ENCODE measurements at regions not wholly inside any gene's neighbourhood (a gene's known extent, or its start where the extent isn't known, plus 50 kb on each side); places are given as distances from the start of the nearest gene placed in this dataset.
"Not testable (repeated sequence)": the region's sequence is repeated elsewhere in the genome, so short reads cannot be mapped to it uniquely, and the experiment has no call there.

- DNase-seq (ENCODE audit: low read depth), result no peak
Measured at GRCh38 chr6:103313432-103313831, 1546.3 kb downstream of the HACE1 start.

DNA sequence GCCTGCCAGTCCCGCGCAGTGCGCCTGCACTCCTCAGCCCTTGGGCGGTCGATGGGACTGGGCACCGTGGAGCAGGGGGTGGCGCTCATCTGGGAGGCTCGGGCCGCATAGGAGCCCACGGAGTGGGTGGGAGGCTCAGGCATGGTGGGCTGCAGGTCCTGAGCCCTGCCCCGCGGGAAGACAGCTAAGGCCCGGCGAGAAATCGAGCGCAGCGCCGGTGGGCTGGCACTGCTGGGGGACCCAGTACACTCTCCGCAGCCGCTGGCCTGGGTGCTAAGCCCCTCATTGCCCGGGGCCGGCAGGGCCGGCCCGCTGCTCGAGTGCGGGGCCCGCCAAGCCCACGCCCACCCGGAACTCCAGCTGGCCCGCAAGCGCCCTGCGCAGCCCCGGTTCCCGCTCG is 1565.3 kb downstream of the HACE1 start:
- not testable (repeated sequence) for DNase-seq (ENCODE audit: low read depth)

DNA sequence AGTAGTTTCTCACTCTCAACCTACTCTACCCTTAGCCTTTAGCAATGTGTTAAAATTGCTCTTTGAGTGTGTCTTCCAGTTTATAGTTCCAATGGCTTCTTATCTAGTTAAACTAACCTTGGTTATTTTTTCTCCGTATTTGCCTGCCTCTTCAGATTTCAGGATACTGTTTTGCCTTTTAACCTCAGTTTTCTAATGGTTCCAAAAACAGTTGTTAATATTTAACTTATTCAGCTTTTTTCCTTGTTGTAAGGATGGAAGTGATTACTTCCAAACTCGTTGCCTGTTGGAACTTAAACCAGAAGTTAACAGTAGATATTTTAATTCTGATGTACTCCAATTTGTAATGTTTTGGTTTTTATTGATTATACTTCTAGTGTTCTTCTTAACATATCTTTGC is 1574.9 kb downstream of the HACE1 start:
- DNase-seq (ENCODE audit: low read depth), result no peak

DNA sequence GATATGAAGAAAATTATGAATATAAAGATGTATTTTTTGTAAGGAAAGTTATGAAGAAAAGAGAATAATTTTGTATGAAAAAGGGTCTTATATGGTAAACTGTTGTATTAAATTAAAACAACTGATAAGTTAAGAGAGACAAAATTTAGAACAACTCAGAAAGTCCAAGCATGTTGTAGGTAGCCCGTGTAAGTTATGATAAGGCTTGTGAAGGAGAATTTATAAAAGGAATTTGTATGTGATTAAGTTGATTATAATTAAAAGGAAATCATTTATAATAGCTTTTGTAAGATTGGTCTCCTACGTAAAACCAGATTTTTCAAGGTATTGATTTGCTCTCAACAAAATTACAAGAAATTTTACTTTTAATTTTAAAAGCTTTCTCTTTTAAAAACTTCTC is 1579.3 kb downstream of the HACE1 start:
- DNase-seq (ENCODE audit: low read depth), result no peak

DNA sequence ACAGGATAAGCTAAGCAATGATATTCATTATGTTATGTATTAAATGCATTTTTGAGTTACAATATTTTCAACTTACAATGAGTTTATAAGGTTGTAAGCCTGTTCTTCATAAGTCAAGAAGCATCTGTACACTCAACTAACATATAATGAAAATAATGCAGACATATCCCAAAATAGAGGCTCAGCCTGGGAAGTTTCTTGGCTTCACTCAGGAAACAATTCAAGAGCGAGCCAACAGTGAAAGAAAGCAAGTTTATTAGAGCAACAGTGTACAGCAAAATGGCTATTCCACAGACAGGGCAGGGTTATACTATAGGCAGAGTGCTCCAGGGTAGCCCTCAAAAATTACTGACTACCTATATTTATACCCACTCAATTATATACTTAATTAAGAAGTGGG is 1581.8 kb downstream of the HACE1 start:
- DNase-seq (ENCODE audit: low read depth), result no peak

DNA sequence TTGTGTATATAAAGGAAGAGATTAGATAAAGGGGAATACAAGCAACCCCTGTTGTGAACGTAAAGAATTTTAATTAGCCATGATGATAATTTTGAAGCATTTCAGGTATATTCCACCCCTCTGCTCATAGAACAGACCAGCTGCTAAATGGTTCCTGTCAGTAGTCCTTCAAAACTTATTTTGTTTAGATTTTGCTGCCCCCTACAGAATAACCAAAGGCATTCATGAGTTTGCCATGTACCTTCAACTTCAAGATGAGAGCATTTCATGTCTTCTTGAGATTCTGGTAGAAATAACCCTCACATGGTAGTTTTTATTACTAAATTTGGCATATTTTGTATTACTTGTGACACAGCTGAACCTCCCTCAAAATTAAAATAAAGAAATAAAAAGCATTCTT is 1586.7 kb downstream of the HACE1 start:
- no peak for DNase-seq (ENCODE audit: low read depth)

DNA sequence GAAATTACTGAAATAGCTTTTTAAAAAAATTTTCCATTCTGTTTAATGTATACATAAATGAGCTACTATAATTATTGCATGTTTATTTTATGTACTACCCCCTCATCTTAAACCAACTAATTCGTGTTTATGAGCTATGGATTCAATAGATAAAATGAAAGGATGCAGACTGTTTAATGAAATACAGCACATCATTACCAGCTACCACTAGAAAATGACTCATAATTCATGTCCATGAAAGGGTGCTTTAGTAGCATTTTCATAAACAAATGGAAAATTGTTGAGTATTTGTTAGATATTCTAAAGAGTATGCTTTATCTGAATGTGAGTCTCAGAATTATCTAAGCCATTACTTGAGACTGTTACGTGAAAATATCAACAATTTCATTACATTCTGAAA is 1590.1 kb downstream of the HACE1 start:
- DNase-seq (ENCODE audit: low read depth), result no peak

- no peak for DNase-seq (ENCODE audit: low read depth)
Measured at GRCh38 chr6:103268335-103268734, 1591.4 kb downstream of the HACE1 start.

GRCh38 chr6:103264020-103264419 is 1595.7 kb downstream of the HACE1 start:
- DNase-seq (ENCODE audit: low read depth), result no peak

- no peak for DNase-seq (ENCODE audit: low read depth)
Measured at GRCh38 chr6:103255132-103255531, 1604.6 kb downstream of the HACE1 start.

DNA sequence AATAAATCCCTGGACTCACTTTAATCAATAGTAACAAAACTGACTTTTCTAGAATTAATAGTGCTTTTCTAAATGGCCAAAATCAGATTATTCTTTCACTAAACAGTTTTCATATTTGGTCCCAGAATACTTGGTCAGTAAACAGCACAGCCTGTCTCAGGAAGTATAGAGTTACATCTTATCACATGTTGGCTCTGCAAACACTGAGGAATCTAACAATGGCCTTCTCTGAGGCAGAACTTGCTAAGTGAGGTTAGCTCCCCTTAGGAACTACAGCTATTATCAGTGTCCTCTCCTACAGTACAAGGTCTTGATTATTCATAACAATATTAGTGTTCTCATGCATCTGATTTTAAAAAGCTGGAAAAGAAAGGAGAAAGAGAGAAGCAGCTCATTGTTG is 1622.8 kb downstream of the HACE1 start:
- no peak for DNase-seq (ENCODE audit: low read depth)

DNA sequence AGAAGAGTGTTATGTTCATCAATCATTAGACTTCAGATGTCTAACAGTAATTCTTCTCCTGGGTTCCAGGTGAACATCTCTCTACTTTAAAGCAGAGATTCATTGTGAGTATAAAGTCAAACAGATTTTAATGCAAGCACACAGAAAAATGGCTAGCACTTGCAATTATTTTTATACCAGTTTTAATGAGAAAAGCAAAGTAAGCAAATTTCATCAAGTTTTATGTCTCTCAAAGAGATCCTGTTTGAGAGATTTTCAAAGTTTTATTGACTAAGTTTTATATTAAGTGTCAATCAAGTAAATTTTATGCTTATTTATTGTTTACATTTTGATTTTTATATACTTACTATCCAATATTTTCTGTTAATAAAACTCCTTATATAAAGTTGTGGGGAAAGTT is 1628.5 kb downstream of the HACE1 start:
- DNase-seq (ENCODE audit: low read depth), result no peak

DNA sequence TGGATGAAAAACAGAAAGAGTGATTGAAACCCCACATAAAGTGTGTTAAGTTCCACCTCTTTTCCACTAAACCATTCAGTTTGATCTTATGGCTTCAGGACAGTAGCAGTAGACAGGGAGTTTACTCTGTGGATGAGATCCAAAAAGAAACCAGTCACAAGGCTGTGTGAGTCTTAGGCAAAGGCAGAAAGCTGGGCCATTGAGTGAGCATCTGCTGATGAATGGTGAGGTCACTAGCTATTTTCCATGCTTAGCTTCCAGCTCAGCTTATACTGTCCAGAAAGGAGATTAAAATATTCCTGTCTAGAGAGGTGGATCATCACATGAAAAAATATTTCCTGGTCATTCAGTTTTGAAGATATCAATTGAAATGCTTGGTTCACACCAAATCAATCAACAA is 1643.9 kb downstream of the HACE1 start:
- no peak for DNase-seq (ENCODE audit: low read depth)

GRCh38 chr6:103210686-103211085 is 1649.0 kb downstream of the HACE1 start:
- no peak for DNase-seq (ENCODE audit: low read depth)

- DNase-seq (ENCODE audit: low read depth), result no peak
Measured at GRCh38 chr6:103198386-103198785, 1661.3 kb downstream of the HACE1 start.

GRCh38 chr6:103193413-103193812 is 1666.3 kb downstream of the HACE1 start:
- DNase-seq (ENCODE audit: low read depth), result no peak

DNA sequence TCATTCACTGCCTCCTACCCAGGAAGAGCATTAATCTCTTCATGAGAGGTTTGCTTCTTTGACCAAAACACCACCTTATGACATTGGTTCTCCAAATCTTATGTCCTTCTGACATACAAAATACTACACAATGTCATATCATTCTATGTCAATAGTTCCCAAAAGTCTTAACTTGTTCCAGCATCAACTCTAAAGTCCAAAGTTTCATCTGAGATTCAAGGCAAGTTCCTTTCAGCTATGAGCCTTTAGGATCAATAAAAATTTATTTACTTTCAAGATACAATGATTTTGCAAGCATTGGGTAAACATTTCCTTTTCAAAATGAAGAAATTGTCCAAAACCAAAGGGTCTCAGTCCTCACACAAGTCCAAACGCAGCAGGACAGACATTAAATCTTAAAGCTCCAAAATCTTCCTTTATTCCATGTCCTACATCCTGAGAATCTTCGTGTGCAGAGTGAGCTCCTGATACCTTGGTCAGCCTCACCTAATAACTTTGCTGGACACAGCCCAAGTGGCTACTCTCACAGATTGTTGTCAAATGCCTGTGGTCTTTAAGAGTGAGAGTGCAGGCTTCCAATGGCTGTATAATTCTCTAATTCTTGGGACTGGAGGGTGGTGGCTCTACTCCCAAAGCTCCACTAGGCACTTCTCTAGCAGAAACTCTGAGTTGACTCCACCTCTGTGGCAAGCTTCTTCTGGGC is 1668.2 kb downstream of the HACE1 start:
- no peak for DNase-seq (ENCODE audit: low read depth)

DNA sequence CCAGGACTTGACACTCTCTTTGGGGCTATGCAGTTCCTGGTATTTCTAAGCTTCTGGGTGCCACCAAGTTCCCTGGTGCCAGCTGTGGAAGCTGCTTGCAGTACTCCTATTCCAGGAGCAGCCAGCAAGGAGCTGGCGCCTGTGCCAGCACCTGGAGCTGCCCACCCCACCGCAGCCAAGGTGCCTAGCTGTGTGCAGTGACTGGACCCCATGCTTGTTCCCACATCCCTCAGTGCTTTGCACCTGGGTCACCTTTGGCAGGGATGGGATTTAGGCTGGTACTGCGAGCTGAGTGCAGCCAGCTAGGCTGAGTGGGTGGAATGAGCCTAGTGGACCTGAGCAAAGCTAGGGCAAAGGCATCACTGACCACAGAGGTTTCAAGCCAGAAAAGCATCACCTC is 1674.9 kb downstream of the HACE1 start:
- DNase-seq (ENCODE audit: low read depth), result no peak

DNA sequence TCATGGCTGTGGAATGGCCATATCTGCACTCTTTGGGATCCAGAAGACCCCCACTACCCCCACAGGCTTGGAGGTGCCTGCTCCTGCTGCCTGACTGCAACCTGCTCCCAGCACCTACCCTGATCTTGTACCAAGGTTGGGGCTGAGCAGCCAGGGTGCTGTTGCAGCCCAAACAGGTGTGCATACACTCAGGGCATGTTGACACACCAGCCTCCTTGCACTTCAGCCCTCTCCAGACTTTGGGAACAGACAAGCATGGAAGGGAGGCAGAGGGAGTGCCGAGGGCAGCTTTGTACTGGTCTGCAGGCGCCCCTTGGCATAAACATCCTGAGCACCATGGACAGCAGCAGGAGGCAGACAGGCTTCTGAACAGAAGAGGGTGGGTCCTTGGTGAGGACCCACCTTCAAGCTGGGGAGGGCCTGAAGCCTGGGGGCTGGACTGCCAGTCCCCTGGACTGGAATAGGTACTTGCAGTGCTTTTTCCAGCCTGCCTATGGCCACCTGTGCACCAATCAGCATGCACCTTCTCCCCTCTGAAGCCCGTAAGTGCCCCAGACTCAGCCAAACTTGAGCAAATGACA is 1675.8 kb downstream of the HACE1 start:
- no peak for DNase-seq (ENCODE audit: low read depth)

- no peak for DNase-seq (ENCODE audit: low read depth)
Measured at GRCh38 chr6:103178193-103178592, 1681.5 kb downstream of the HACE1 start.

DNA sequence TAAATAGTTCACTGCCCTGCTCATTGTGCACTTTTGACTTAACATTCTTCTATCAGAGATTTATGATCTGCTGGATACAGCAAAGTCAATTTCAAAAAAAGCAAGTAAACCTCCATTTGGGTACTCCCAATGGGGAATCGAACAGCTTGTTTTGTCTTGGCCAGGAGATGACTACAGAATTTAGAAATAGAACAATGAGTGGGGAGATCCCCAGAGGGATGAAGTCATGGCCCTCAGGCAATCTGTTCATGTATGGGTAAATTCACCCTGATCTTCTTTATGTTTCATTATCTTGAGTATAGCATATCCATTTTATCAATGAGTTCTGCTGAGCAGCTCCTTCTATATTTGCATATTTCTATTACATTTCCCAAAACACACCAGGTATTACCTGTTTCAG is 1681.9 kb downstream of the HACE1 start:
- no peak for DNase-seq (ENCODE audit: low read depth)

DNA sequence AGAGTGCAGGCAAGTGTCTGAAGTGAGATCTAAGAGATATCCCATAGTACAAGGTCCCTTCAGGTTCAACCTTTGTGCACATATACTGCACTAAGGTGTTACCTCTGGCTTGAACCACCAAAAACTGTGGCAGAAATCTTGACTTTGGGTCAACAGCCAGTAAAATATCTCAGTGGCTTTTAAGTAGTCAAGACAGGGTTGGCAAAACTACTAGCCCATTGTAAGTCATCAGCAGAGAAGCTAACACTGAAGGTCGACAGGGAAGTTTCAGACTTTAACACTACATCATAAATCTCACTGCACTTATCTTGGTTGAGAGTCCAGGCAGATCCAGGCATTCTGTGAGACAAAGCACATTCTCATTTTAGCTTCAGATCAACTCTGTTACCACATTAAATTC is 1684.7 kb downstream of the HACE1 start:
- no peak for DNase-seq (ENCODE audit: low read depth)

DNA sequence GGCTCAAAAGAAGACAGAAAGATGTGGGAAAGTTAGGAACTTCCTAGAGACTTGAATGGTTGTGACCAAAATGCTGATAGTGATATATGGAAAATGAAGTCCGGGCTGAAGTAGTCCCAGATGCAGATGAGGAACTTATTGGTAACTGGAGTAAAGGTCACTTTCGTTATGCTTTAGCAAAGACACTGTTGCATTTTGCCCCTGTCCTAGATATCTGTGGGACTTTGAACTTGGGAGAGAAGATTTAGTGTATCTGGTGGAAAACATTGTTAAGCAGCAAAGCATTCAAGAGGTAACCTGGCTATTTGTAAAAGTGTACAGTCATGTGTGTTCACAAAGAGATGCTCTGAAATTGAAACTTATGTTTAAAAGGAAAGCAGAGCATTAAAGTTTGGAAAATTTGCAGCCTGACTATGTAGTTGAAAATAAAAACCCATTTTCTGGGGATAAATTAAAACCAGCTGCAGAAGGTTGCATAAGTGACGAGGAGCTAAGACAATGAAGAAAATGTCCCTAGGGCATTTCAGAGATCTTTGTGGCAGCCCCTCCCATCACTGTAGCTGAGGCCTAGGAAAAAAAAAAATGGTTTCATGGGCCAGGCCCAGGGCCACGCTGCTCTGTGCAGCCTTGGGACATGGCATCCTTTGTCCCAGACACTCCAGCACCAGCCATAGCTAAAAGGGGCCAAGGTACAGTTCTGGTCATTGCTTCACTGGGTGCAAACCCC is 1692.2 kb downstream of the HACE1 start:
- no peak for DNase-seq (ENCODE audit: low read depth)

Data from activated T-cell treated with anti-CD3 and anti-CD28 coated beads for 1 hour (primary cell).